HepG2 (cell line): ENCODE measurements at regions not wholly inside any gene's neighbourhood (a gene's known extent, or its start where the extent isn't known, plus 50 kb on each side); places are given as distances from the start of the nearest gene placed in this dataset.

Experiments used
- CTCF ChIP-seq: sonication (generic); formaldehyde crosslinking; IDR thresholded peaks from 2 replicates; pipeline ENCODE4 v1.5.0; 2020; ENCODE audit warnings: mild to moderate bottlenecking, missing genetic modification reagents, moderate library complexity
- DPF2 ChIP-seq: sonication (generic); formaldehyde crosslinking; IDR thresholded peaks from 2 replicates; pipeline ENCODE4 v1.4.0; 2020; ENCODE audit warnings: mild to moderate bottlenecking, low read depth, missing genetic modification reagents, borderline replicate concordance
- EP300 ChIP-seq, 3 experiments: sonication (generic) in 1 of 3; formaldehyde crosslinking in 1 of 3; IDR thresholded peaks; 2 replicates each; pipeline versions ENCODE4 v1.5.1 to v1.6.1; 2011 to 2020; ENCODE audit warnings: low read depth in 2 of 3, low read length in 2 of 3, borderline replicate concordance in 1 of 3, improper control_type of control experiment in 1 of 3, mild to moderate bottlenecking in 1 of 3, missing genetic modification reagents in 1 of 3, moderate library complexity in 1 of 3
- FOXM1 ChIP-seq: sonication (generic); formaldehyde crosslinking; IDR thresholded peaks from 2 replicates; pipeline ENCODE4 v1.5.0; 2020; ENCODE audit warnings: missing genetic modification reagents
- KDM5B ChIP-seq: sonication (generic); formaldehyde crosslinking; IDR thresholded peaks from 2 replicates; pipeline ENCODE4 v1.4.0; 2020; ENCODE audit warnings: missing genetic modification reagents, mild to moderate bottlenecking, borderline replicate concordance
- POLR2A ChIP-seq, 2 experiments: IDR thresholded peaks; 2 replicates each; pipeline ENCODE4 v1.6.1; 2011; ENCODE audit warnings: low read depth in 2 of 2, low read length in 2 of 2, mild to moderate bottlenecking in 1 of 2, moderate library complexity in 1 of 2; ENCODE audit not compliant: insufficient read depth in 1 of 2
- SALL2 ChIP-seq: sonication (generic); formaldehyde crosslinking; IDR thresholded peaks from 2 replicates; pipeline ENCODE4 v1.8.1; 2023; ENCODE audit warnings: mild to moderate bottlenecking, missing genetic modification reagents, inconsistent platforms
- SMC3 ChIP-seq: IDR thresholded peaks from 2 replicates; pipeline ENCODE4 v1.6.1; 2011; ENCODE audit warnings: low read length, improper control_type of control experiment
- ZNF572 ChIP-seq: sonication (generic); formaldehyde crosslinking; IDR thresholded peaks from 2 replicates; pipeline ENCODE4 v1.5.1; 2020; ENCODE audit warnings: mild to moderate bottlenecking, missing genetic modification reagents
- TF ChIP-seq, protein P1 (sequence below): sonication (generic); formaldehyde crosslinking; conservative IDR thresholded peaks from 2 replicates; pipeline ENCODE4 v1.4.0; 2020; ENCODE audit warnings: missing genetic modification reagents
- TF ChIP-seq, protein P2 (sequence below): sonication (generic); formaldehyde crosslinking; IDR thresholded peaks from 2 replicates; pipeline ENCODE4 v1.4.0; 2020; ENCODE audit warnings: missing genetic modification reagents, borderline replicate concordance

DNA sequence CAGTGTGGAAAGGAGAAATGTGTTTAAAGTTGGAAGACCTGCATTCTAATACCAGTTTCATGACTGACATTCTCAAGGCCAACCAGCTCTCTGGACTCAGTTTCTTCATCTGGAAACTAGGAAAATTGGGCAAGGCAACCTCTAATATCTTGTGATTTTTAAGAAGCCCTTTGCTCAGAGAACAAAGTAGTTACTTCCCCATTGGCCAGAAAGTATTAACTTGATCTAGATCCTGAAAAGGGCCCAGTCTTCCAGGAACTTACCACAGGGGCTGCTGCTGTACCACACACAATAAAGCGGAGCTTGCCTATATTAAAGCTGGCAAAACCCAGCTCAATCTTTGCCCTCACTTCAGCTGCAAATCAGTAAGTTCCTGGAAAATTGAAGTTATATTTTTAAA is 155.6 kb upstream of the ADO start:
- TF ChIP-seq SMC3, result no peak
- TF ChIP-seq, protein P1, sequence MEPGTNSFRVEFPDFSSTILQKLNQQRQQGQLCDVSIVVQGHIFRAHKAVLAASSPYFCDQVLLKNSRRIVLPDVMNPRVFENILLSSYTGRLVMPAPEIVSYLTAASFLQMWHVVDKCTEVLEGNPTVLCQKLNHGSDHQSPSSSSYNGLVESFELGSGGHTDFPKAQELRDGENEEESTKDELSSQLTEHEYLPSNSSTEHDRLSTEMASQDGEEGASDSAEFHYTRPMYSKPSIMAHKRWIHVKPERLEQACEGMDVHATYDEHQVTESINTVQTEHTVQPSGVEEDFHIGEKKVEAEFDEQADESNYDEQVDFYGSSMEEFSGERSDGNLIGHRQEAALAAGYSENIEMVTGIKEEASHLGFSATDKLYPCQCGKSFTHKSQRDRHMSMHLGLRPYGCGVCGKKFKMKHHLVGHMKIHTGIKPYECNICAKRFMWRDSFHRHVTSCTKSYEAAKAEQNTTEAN, result no peak
- no peak for TF ChIP-seq FOXM1 (CRISPR knock-in tag)
- no peak for TF ChIP-seq CTCF (CRISPR knock-in tag)
- TF ChIP-seq, protein P2, sequence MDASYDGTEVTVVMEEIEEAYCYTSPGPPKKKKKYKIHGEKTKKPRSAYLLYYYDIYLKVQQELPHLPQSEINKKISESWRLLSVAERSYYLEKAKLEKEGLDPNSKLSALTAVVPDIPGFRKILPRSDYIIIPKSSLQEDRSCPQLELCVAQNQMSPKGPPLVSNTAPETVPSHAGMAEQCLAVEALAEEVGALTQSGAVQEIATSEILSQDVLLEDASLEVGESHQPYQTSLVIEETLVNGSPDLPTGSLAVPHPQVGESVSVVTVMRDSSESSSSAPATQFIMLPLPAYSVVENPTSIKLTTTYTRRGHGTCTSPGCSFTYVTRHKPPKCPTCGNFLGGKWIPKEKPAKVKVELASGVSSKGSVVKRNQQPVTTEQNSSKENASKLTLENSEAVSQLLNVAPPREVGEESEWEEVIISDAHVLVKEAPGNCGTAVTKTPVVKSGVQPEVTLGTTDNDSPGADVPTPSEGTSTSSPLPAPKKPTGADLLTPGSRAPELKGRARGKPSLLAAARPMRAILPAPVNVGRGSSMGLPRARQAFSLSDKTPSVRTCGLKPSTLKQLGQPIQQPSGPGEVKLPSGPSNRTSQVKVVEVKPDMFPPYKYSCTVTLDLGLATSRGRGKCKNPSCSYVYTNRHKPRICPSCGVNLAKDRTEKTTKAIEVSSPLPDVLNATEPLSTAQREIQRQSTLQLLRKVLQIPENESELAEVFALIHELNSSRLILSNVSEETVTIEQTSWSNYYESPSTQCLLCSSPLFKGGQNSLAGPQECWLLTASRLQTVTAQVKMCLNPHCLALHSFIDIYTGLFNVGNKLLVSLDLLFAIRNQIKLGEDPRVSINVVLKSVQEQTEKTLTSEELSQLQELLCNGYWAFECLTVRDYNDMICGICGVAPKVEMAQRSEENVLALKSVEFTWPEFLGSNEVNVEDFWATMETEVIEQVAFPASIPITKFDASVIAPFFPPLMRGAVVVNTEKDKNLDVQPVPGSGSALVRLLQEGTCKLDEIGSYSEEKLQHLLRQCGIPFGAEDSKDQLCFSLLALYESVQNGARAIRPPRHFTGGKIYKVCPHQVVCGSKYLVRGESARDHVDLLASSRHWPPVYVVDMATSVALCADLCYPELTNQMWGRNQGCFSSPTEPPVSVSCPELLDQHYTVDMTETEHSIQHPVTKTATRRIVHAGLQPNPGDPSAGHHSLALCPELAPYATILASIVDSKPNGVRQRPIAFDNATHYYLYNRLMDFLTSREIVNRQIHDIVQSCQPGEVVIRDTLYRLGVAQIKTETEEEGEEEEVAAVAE (CRISPR knock-in tag), result no peak
- TF ChIP-seq DPF2, result no peak
- no peak for TF ChIP-seq SALL2 (CRISPR knock-in tag)
- no peak for TF ChIP-seq POLR2A (IDR thresholded peaks at IDR 0.05; ENCODE audit: insufficient read depth in 1 of 2, low read depth in 2 of 2, low read length in 2 of 2)
- TF ChIP-seq EP300 (IDR thresholded peaks at IDR 0.05; ENCODE audit: low read depth in 2 of 2, low read length in 2 of 2), result no peak
- TF ChIP-seq EP300 (CRISPR knock-in tag; IDR thresholded peaks at IDR 0.05; ENCODE audit: borderline replicate concordance), result no peak
- no peak for TF ChIP-seq KDM5B (CRISPR knock-in tag)
- TF ChIP-seq ZNF572 (CRISPR knock-in tag), result no peak
